GM18498 (cell line): ENCODE measurements at regions not wholly inside any gene's neighbourhood (a gene's known extent, or its start where the extent isn't known, plus 50 kb on each side); places are given as distances from the start of the nearest gene placed in this dataset.
"Not testable (repeated sequence)": the region's sequence is repeated elsewhere in the genome, so short reads cannot be mapped to it uniquely, and the experiment has no call there.

ENCODE experiments used
- ATAC-seq: cut with Tn5 transposase; IDR thresholded peaks from one replicate; pipeline ENCODE4 v1.9.1; 2021; ENCODE audit warnings: mild to moderate bottlenecking, moderate library complexity; ENCODE audit not compliant: unreplicated experiment

DNA sequence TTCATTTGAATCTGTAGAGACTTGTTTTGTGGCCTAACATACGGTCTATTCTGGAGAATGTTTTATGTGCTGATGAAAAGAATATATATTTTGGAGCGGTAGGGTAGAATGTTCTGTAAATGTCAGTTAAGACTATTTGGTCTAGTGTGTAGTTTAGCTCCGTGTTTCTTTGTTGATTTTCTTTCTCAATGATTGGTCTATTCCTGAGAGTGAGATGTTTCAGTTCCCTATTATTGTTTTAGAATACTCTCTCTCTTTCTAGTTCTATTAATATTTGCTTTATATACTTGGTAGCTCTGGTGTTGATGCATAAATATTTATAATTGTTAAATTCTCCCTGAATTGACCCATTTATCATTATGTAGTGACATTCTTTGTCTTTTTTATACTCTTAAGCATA lies 236.5 kb downstream of the GLUD2 start:
- no peak for ATAC-seq

DNA sequence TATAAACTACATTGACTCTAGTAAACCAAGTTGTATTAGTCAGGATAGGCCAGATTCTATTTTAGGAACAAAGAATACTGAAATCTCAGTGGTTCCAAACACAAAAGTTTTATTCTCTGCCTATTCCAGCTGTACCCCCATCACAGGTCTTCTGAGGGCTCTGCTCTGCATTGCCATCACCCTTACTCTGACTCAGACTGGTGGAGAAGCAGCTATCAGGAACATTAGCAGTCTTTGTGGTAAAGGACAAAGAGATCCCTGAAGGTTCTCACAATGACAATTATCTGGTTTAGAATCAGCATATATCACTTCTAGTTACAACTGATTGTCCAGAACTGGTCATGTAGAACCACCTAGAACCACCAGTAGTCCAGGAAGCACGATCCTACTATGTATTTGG lies 251.1 kb downstream of the GLUD2 start:
- ATAC-seq = no peak

DNA sequence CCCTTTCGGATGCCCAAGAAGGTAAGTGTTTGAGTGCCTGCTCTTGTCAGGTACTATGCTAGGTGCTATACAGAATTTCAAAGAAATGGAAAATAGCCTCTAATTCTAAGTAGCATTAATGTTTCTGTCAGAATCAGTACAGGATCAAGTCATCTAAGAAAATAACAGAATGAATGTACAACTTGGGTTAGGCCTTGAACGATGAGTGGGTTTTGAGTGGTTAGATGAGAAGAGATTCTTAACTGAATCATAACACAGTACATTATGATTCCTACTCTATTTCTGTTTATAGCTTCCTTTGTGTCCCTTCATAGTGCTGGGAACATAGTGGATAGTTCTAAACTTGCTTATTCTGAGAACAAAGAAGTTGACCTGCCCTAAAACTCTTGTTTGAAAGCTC lies 253.9 kb downstream of the GLUD2 start:
- no peak for ATAC-seq

GRCh38 chrX:121301822-121302221 lies 254.4 kb downstream of the GLUD2 start:
- ATAC-seq = no peak

DNA sequence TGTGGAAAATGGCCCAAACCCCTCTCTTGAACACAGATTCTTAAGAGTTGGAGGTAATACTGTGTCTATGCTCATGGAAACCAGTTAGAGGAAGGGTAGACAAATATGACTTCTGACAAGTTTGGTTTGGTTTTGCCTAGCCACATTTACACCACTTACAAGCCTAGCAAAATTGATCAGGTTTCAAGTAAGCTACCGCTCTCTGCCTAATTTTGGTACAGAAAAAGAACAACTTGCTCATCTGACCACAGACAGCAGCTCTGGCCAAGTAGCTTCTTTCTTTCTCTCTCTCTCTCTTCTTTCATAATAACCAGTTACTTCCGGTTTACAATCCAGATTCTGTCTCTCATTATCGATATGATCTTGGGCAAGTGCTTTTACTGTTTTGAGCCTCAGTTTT lies 260.0 kb downstream of the GLUD2 start:
- ATAC-seq = peak; percentile 80

- ATAC-seq = peak; percentile 69
Measured at GRCh38 chrX:121308276-121308805, 260.9 kb downstream of the GLUD2 start.

- ATAC-seq = no peak
Measured at GRCh38 chrX:121310820-121311219, 263.4 kb downstream of the GLUD2 start.

DNA sequence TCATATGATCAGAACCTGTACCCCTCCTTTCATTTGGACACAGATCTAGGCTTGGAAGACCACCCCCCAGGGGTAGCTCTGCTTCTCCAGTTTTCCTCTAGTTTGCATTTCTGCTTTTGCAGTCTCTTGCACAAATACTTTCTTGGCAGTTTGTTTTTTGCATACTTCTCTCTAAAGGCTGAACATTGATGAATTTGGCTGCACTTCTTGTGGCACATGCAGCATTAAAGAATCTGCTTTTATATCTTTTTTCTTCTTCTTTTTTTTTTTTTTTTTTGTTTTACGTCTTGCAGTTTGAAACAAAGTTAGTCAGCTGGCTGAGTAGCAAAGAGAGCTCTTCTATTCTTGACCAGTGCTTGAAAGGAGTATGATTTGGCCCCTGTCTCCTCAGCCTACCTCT lies 273.0 kb downstream of the GLUD2 start:
- ATAC-seq = no peak

GRCh38 chrX:121322159-121322558 lies 274.7 kb downstream of the GLUD2 start:
- ATAC-seq = no peak

DNA sequence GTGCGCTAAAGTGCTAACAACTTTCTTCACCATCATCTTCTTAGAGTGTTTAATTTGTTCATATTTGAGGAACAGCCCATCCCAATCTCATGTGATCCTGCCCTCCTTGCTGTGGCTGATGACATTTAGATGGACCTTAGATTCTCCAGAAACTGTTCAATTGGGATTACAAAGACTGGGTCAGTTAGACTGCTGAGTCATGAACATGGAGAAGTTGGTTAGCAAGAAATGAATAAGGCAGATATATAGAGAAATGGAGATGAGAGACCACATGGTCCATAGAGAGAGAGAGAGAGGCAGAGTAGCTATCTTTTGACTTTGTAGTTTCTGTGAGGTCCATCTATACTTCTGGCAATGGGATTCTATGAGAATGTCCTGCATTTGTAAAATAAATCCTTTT lies 275.9 kb downstream of the GLUD2 start:
- no peak for ATAC-seq

- ATAC-seq = no peak
Measured at GRCh38 chrX:121333942-121334341, 286.5 kb downstream of the GLUD2 start.

GRCh38 chrX:121336831-121337421 lies 289.5 kb downstream of the GLUD2 start:
- ATAC-seq = no peak

DNA sequence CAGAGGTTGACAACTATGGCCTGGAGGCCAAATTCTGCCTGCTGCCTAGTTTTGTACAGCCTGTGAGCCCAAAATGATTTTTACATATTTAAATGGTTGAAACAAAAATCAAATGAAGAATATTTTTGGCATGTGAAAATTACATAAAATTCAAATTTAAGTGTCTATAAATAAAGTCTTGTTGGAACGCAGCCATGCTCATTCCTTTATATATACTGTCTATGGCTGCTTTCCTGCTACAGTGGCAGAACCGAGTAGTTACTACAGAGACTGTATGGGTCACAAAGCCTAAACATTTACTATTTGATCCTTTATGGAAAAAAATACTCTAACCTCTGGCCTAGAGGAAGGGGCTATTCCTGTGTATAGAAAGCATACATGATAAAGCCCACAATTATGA lies 290.4 kb downstream of the GLUD2 start:
- no peak for ATAC-seq

DNA sequence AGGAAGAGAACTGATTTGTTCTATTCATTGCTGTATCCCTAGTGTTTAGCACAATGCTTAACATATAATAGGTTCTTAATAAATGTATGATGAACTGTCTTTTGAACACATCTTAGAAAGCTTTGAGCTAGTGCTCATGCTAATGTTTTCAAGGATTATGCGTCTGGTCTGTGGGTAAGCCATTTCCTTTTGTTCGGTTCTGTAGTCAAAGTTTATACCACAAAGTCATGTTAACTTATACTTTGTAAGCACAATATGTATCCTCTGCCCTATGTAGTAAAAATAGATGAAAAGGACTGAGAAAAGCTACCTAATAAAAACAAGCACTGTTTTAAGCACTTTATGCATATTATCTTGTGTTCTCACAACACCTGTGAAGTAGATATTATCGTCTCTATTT lies 301.9 kb downstream of the GLUD2 start:
- no peak for ATAC-seq

GRCh38 chrX:121356139-121356849 lies 308.9 kb downstream of the GLUD2 start:
- no peak for ATAC-seq

DNA sequence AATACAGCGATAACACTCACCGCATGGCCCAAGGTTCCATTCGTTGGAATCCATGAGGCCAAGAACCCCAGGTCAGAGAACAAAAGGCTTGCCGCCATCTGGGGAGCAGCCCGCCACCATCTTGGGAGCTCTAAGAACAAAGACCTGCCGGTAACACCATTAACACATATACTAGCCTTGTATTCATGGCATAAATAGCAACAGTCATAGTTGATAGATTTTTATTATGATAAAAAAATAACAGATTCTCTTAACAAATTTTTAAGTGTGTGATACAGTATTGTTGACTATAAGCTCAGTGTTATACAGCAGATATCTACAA lies 309.4 kb downstream of the GLUD2 start:
- no peak for ATAC-seq

GRCh38 chrX:121360280-121360679 lies 312.9 kb downstream of the GLUD2 start:
- ATAC-seq = no peak

DNA sequence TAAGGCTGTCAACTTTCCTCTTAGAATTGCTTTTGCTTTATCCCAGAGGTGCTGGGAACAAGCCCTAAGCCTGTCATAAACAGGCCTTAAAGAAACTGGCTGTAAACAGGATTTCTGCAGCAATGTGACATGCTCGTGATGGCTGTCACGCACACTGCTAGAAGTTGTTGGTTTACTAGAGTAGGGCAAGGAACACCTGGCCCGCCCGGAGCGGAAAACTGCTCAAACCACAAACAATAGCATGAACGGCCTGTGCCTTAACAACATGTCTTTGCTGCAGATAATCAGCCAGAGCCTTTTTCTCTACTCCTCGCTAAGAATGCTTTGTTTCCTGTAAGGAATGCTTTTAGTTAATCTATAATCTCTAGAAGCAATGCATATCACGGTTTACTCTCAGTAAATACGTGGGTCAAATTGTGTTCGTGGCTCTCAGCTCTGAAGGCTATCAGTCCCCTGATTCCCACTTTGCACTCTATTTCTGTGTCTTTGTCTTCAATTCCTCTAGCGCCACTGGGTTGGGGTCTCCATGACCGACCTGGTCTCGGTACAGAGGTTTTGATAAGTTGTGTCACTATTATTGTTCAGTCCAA lies 318.3 kb downstream of the GLUD2 start:
- peak; percentile 55 for ATAC-seq

- ATAC-seq = no peak
Measured at GRCh38 chrX:121374471-121374870, 327.1 kb downstream of the GLUD2 start.

DNA sequence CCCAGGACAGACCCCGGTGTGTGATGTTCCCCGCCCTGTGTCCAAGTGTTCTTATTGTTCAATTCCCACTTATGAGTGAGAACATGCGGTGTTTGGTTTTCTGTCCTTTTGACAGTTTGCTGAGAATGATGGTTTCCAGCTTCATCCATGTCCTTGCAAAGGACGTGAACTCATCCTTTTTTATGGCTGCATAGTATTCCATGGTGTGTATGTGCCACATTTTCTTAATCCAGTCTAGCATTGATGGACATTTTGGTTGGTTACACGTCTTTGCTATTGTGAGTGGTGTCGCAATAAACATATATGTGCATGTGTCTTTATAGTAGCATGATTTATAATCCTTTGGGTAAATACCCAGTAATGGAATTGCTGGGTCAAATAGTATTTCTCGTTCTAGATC lies 334.5 kb downstream of the GLUD2 start:
- not testable (repeated sequence) for ATAC-seq

DNA sequence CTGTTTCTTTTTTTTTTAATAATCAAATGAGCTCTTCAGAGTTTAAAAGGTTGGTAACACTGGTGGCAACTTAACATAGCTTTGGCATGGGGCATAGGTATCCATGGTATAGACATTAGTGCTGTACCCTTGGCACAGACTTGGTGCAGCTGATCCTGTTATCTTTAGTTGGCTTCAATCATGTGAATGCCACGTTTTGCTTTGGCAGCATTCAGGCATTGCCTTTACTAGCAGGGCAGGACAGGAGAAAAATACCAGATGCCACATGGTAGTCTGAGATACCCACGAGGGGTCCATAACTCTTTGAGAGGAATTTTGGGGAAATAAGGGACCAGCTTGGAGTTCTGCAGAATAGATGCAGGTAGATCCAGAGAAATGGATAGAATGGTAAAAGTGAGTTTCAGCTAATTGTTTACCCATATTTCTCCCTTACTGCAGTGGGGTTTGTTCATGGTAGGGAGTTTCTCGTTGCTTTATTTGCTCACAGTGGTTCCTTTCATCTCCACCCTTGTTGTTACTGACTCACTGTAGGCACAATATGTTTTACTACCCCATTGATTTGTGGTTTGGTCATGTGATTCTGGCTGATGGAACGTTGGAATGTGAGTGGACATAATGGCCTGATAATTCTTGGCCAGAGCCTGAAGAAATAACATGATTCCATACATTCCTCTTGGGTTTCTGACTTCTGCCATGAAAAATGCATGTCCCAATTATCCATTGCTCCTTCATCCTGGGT lies 342.7 kb downstream of the GLUD2 start:
- no peak for ATAC-seq

DNA sequence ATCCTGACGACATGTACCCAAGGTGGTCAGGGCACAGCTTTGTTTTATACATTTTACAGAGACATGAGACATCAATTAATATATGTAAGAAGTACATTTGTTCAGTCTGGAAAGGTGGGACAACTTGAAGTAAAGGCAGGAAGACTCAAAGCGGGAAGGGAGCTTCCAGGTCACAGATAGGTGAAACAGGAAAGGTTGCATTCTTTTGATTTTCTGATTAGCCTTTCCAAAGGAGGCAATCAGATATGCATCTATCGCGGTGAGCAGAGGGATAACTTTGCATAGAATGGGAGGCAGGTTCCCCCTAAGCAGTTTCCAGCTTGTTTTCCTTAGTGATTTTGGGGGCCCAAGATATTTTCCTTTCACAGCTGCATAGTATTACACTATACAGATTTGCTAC lies 358.4 kb downstream of the GLUD2 start:
- no peak for ATAC-seq
